ENCODE measurements at regions not wholly inside any gene's neighbourhood (a gene's known extent, or its start where the extent isn't known, plus 50 kb on each side); places are given as distances from the start of the nearest gene placed in this dataset.

- no peak overlapping the region for H3K4me3 ChIP-seq
- SMC1A ChIA-PET (ENCODE audit: uncharacterized antibody, unreplicated experiment): no interaction called here
- POLR2A ChIA-PET: no interaction called here
- H3K36me3 ChIP-seq (ENCODE audit: control insufficient read depth in 2 of 2, insufficient read depth in 2 of 2, low read length in 1 of 2): no peaks in the 10 kb centered on the region
- H3K9ac ChIP-seq (ENCODE audit: control insufficient read depth, insufficient read depth, low read length): no peak overlapping the region
- H3K27me3 ChIP-seq (replicated peaks in 1 of 2; ENCODE audit: control insufficient read depth in 2 of 2, insufficient read depth in 2 of 2, low read length in 1 of 2): no peaks in the 10 kb centered on the region
- H3K27ac ChIP-seq (ENCODE audit: control insufficient read depth, insufficient read depth): no peak overlapping the region
- H3K4me1 ChIP-seq (ENCODE audit: control insufficient read depth, insufficient read depth, low read length): no peaks in the 10 kb centered on the region
- no peak overlapping the region for H2AFZ ChIP-seq (ENCODE audit: control insufficient read depth, low read depth, low read length)
- peak; percentile 56 for ATAC-seq
- no peak for DNase-seq (ENCODE audit: low read depth, low spot score)
- intact Hi-C loops (cut with micrococcal nuclease; ENCODE audit: unreplicated experiment) (no loop called here), in situ Hi-C loops (cut with MboI) (no loop called here)
- TF ChIP-seq SPI1 (IDR thresholded peaks at IDR 0.05; ENCODE audit: borderline replicate concordance, insufficient read depth, low read depth, low read length) (peak; percentile 37), JUNB (IDR thresholded peaks at IDR 0.05) (peak; percentile 60), MTA2 (IDR thresholded peaks at IDR 0.05; ENCODE audit: low read depth) (peak; percentile 53; the same call in 1 of the 2 replicates), RUNX3 (IDR thresholded peaks at IDR 0.05; ENCODE audit: low read length) (peak; percentile 63), MAX (IDR thresholded peaks at IDR 0.05; ENCODE audit: low read depth, low read length) (no peak), IKZF1 (conservative IDR thresholded peaks at IDR 0.05) (peak; percentile 38; the same call in 1 of the 2 replicates), CREM (IDR thresholded peaks at IDR 0.05; ENCODE audit: low read depth) (no peak), DPF2 (IDR thresholded peaks at IDR 0.05) (0 out of 2 replicates have a peak, but pooled peaks have one; percentile 52), BCL11A (IDR thresholded peaks at IDR 0.05; ENCODE audit: low read depth, low read length) (peak; percentile 39; the same call in 1 of the 2 replicates), ATF3 (IDR thresholded peaks at IDR 0.05; ENCODE audit: borderline replicate concordance, extremely low read depth, low read depth, low read length) (no peak), IRF4 (IDR thresholded peaks at IDR 0.05; ENCODE audit: low read depth, low read length) (0 out of 2 replicates have a peak, but pooled peaks have one; percentile 49), POLR2AphosphoS5 (IDR thresholded peaks at IDR 0.05; ENCODE audit: low read length) (no peak), IKZF2 (IDR thresholded peaks at IDR 0.05) (peak; percentile 50 to 53; a peak in 3 of 4 replicates)
- no peaks in the 10 kb centered on the region for H4K20me1 ChIP-seq (ENCODE audit: control insufficient read depth, insufficient read depth)
- FAIRE-seq: no peak
- RAD21 ChIA-PET (ENCODE audit: unreplicated experiment): no interaction called here
- H3K4me2 ChIP-seq (ENCODE audit: control insufficient read depth, insufficient read depth): no peak overlapping the region
- H3K79me2 ChIP-seq (ENCODE audit: control insufficient read depth, insufficient read depth, low read length): no peaks in the 10 kb centered on the region
- BruUV-seq (replicated peaks): no TSS peak
- H3K9me3 ChIP-seq (replicated peaks; ENCODE audit: control insufficient read depth, insufficient read depth, low read length): no peaks in the 10 kb centered on the region
- CTCF ChIA-PET: no interaction called here
- WGBS (ENCODE audit: insufficient coverage, insufficient replicate concordance, low lambda C conversion rate, missing lambda C conversion rate): 0% methylated on average over 1 of the region's 1 CpG
Observed at GRCh38 chr2:137771064-137771463, 193.2 kb upstream of the HNMT start.
